ENCODE measurements at regions not wholly inside any gene's neighbourhood (a gene's known extent, or its start where the extent isn't known, plus 50 kb on each side); places are given as distances from the start of the nearest gene placed in this dataset.

DNA sequence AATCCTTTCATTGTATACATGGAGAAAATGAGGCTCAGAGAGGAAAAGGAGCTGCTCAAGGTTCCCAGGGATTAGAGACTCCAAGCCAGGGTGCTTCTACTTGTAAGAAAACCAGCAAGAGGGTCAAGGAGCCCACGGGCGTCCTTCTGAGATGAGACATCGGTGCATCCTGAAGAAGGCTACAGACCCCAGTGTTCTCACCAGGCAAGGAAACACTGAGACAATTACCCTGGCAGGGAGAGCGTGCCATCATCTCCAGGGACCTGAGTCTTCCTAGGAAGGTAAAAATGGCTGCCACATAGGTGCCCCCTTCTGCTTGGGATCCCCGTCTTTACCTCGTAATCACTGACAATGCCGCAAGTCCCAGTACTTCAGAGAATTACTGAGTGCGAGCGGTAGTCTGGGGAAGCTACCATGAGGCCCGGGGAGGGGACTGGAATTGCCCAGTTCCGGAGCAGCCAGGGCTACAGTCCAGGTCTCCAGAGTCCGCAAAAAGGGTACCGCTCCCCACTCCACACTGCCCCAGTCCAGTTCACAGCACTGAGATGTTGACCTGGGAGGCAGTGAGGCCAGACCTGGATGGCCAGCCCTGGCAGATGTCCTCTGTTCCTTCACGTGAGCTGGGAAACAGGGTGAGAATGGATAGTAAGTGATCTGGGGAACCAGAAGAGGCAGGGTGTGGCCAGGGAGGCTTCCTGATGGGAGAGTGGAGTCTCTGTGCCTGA, 164.7 kb upstream of the SMAD3 start:
- in situ Hi-C loops (cut with MboI; ENCODE audit: low sequenced_read_pairs) = loop anchor here (10.0 kb wide), 1 partner anchor 934 kb away; no protein-coding TSS in a partner anchor

- in situ Hi-C loops (cut with MboI; ENCODE audit: low sequenced_read_pairs) = loop anchor here (10.0 kb wide), 1 partner anchor 933 kb away; no protein-coding TSS in a partner anchor
These were observed 163.9 kb upstream of the SMAD3 start for GRCh38 chr15:66901336-66902100.

GRCh38 chr15:66905185-66905584, 160.2 kb upstream of the SMAD3 start:
- in situ Hi-C loops (cut with MboI; ENCODE audit: low sequenced_read_pairs) = loop anchor here (10.0 kb wide), 1 partner anchor 930 kb away; no protein-coding TSS in a partner anchor

DNA sequence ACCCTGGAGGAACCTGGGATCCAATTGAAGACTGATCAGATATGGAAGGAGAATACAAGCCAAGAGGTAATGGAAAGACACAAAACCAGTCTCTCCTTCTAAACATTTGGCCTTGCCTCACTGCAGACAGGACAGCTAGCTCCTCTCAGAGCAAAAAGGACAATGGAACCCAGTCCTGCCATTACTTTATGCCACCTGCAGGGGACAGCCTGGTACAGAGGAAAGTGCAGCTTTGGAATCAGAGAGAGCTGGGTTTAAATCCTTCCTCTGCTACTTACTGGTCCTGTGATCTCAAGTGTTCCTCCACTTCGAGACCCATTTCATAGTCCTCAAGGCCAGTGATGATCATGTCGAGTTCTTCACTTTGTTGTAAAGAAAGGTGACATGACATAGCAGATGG, 159.4 kb upstream of the SMAD3 start:
- in situ Hi-C loops (cut with MboI; ENCODE audit: low sequenced_read_pairs) = loop anchor here (10.0 kb wide), 1 partner anchor 929 kb away; no protein-coding TSS in a partner anchor

DNA sequence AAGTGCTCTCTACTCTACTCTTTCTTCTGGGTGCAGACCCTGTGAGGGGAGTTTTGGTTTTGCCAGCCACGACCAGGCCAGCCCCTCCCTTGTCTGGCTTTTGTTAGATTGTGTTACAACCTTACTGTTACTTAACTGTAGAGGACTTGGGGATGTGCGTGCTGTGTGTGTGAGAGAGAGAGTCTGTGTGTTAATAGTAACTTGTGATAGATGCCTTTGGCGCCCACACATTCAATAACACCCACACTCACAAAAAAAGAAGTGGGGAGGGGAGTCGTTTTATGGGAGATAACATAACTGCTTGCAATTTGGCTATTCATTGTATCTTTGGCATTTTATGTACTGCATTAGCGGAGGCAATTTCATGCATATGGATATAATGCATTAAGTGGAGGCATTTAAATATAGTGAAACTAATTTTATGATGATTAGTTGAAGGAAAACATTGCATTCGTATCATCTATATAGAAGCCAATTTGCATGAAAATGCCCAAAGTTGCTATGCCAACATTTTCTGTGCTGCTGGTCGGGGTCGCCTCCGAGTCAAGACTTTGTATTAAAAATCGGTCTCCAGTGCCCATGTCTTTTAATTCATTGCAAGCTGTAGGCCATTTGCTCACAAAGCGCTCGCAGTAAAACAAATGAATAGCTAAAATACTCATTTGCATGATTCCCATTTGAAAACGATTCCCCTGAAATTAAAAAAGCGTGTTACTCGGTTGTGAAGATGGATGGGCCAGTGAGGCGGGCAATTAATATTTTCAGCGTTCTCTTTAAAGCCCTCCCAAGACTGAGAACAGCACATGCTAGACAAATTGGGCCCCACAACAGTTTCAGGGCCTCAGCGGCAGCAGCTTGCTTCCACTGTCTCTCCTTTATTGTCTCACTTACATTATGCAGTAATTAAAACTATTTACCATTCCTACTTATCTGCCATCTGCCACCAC, 158.5 kb upstream of the SMAD3 start:
- in situ Hi-C loops (cut with MboI; ENCODE audit: low sequenced_read_pairs) = loop anchor here (10.0 kb wide), 1 partner anchor 928 kb away; no protein-coding TSS in a partner anchor

GRCh38 chr15:66907826-66908743, 157.3 kb upstream of the SMAD3 start:
- in situ Hi-C loops (cut with MboI; ENCODE audit: low sequenced_read_pairs) = loop anchor here (10.0 kb wide), 1 partner anchor 927 kb away; no protein-coding TSS in a partner anchor

- in situ Hi-C loops (cut with MboI; ENCODE audit: low sequenced_read_pairs) = loop anchor here (10.0 kb wide), 1 partner anchor 926 kb away; no protein-coding TSS in a partner anchor
These were observed 156.7 kb upstream of the SMAD3 start for GRCh38 chr15:66908744-66909095.

DNA sequence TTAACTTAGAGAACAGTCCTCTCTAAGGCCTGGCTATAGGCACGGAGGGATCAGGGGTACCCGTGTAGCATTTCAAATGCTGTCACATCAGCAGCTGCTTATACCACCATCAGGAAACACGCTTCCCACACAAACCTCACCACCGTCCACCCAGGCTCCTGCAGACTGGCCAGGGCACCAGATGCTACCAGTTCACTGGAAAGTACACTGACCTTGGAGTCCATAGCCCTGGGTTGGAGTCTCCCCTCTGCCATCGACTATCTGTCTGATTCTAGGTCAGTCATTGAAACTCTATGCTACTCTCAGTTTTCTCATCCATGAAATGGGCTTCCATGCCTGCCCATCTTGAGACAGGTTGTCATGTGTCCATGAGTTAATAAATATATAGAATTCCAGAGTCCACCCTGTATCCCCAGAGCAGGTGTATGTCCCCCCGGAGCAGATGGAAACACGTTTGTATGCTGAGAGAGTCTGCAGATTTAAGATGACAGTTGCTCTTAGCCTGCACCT, 156.0 kb upstream of the SMAD3 start:
- in situ Hi-C loops (cut with MboI; ENCODE audit: low sequenced_read_pairs) = loop anchor here (10.0 kb wide), 1 partner anchor 925 kb away; no protein-coding TSS in a partner anchor

- in situ Hi-C loops (cut with MboI; ENCODE audit: low sequenced_read_pairs) = no loop called here
These were observed 154.2 kb upstream of the SMAD3 start for GRCh38 chr15:66911131-66911700.

DNA sequence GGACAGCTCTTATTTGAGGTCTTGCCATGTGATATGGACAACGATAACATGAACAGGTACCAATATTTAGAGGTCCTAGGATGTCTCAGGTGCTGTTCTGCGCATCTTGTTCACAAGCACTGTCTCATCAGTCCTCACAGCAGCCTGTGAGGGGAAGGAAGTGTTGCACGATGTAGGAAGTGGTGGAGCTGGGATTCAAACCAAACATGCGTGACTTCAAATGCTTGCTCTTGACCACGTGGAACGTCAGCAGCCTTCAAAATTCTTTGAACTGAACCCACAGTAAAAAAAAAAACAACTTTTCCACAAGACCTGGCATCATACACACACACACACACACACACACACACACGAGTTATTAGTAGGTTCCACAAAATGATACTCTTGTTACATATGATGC, 153.4 kb upstream of the SMAD3 start:
- in situ Hi-C loops (cut with MboI; ENCODE audit: low sequenced_read_pairs) = no loop called here

DNA sequence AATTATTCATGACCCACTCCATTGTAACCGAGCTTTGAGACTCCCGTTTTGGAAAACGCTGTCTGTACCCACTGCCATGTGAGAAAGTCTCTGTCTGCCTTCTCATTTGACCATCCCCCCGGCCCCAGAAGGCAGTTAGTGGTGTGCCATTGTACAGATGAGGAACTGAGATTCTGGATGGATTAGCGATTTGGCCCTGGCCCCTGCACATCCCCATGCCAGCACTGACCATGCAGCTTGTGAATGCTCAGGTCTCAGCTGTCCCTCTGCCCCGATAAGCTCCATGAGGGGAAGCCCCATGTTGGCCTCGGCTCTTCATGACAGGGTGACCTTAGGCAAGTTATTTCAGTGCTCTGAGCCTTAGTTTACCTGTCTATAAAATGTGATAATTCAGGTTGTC, 153.0 kb upstream of the SMAD3 start:
- in situ Hi-C loops (cut with MboI; ENCODE audit: low sequenced_read_pairs) = no loop called here

- in situ Hi-C loops (cut with MboI; ENCODE audit: low sequenced_read_pairs) = no loop called here
These were observed 147.4 kb upstream of the SMAD3 start for GRCh38 chr15:66917904-66918448.

DNA sequence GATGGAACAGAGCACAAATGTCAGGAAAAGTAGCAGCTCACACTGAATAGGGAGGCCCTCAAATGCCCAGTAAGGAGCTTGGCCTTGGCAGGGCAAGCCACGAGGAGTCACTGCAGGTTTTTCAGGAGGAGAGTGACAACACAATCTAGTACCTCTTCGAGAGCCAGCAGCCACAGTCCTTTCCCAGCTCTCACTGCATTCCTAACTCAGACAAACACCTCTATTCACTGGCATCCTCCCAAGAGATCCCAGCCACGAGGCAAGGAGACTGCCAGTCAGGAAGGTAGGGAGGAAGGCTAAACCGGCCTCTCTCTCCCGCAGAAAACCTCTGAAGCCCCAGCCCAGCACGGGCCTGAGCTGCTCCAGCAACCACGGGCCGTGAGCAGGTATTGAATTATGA, 146.0 kb upstream of the SMAD3 start:
- in situ Hi-C loops (cut with MboI; ENCODE audit: low sequenced_read_pairs) = no loop called here

DNA sequence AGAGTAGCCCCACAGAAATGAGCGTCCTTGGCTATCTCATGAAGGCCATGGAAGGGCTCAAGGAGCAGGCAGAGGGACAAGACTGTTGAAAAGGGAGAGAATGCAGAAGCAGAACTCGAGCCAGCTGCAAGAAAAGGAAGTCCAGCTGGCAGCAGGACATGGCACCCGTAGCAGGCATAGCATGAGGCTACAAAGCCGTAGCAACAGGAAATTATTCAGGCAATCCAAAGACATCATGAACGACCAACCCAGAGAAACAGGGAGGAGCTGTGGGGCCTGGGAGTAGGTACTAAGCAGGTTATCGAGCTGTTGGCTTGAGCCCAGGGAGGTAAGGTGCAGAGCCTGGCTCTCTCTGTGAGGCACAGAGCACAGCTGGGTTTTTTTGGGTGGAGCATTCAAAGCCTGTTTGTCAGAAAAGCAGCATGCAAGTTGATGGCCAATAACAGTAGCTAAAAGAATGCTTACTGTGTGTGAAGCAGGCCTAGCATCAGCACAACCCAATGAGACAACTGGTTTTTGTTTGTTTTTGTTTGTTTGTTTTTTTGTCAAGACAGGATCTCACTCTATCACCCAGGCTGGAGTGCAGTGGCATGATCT, 144.0 kb upstream of the SMAD3 start:
- in situ Hi-C loops (cut with MboI; ENCODE audit: low sequenced_read_pairs) = no loop called here

GRCh38 chr15:66922608-66923007, 142.8 kb upstream of the SMAD3 start:
- in situ Hi-C loops (cut with MboI; ENCODE audit: low sequenced_read_pairs) = no loop called here

- in situ Hi-C loops (cut with MboI; ENCODE audit: low sequenced_read_pairs) = no loop called here
These were observed 141.9 kb upstream of the SMAD3 start for GRCh38 chr15:66923438-66923881.

GRCh38 chr15:66924889-66925288, 140.5 kb upstream of the SMAD3 start:
- in situ Hi-C loops (cut with MboI; ENCODE audit: low sequenced_read_pairs) = no loop called here

- in situ Hi-C loops (cut with MboI; ENCODE audit: low sequenced_read_pairs) = no loop called here
These were observed 139.7 kb upstream of the SMAD3 start for GRCh38 chr15:66925721-66926120.
